ENCODE measurements at regions not wholly inside any gene's neighbourhood (a gene's known extent, or its start where the extent isn't known, plus 50 kb on each side); places are given as distances from the start of the nearest gene placed in this dataset.

DNA sequence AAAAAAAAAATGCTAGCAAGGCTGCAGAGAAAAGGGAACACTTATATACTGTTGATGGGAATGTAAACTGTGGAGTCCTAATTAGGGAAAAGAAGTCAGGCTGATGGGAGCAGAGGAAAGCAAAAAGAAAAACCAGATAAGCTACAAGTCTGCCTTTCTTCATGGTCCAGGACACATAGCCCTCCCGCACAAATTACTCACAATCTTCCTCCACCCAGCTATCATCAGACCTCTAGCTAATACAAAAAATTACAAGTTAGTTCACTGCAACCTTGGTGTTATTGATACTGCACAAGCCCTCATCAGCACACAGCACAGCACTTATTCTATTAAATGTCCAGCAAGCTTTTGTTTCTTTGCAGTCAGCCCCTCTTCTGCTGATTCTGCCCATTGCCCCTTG is 186.0 kb upstream of the ADRA1B start:
- no peak for TF ChIP-seq GATA2 (IDR thresholded peaks at IDR 0.05; ENCODE audit: low read depth, low read length)
- TF ChIP-seq GATA3 (IDR thresholded peaks at IDR 0.05; ENCODE audit: low read depth, low read length): no peak

All from SH-SY5Y (cell line).